SK-N-SH treated with all-trans-retinoic acid at 6 μM for 48 hours (cell line): ENCODE measurements at regions not wholly inside any gene's neighbourhood (a gene's known extent, or its start where the extent isn't known, plus 50 kb on each side); places are given as distances from the start of the nearest gene placed in this dataset.

Experiments used
- ATAC-seq: fragments of 200-7000 bp; cut with Tn5 transposase; 3 replicates; pipeline ENCODE4 v1.9.1; 2020; ENCODE audit warnings: mild to moderate bottlenecking, moderate library complexity
- ARNTL ChIP-seq: fragments of 450-650 bp; formaldehyde crosslinking; IDR thresholded peaks from 2 replicates; pipeline ENCODE4 v1.5.0; 2020; ENCODE audit warnings: low read depth, mild to moderate bottlenecking, moderate library complexity, borderline replicate concordance
- BACH2 ChIP-seq: fragments of 250-450 bp; sonication (Bioruptor Pico); IDR thresholded peaks from 2 replicates; pipeline ENCODE4 v1.9.0; 2021; ENCODE audit warnings: mild to moderate bottlenecking, borderline replicate concordance
- CSDC2 ChIP-seq: fragments of 250-450 bp; sonication (Bioruptor Pico); IDR thresholded peaks from 2 replicates; pipeline ENCODE4 v1.5.0; 2020; ENCODE audit warnings: mild to moderate bottlenecking, moderate library complexity
- CSRNP3 ChIP-seq: fragments of 250-450 bp; sonication (Bioruptor Pico); IDR thresholded peaks from 2 replicates; pipeline ENCODE4 v1.5.1; 2021; ENCODE audit warnings: mild to moderate bottlenecking, moderate library complexity
- ESRRG ChIP-seq: fragments of 250-450 bp; sonication (Bioruptor Pico); IDR thresholded peaks from 2 replicates; pipeline ENCODE4 v1.6.1; 2021; ENCODE audit warnings: mild to moderate bottlenecking
- GLIS3 ChIP-seq: fragments of 250-450 bp; sonication (Bioruptor Pico); IDR thresholded peaks from 2 replicates; pipeline ENCODE4 v1.5.0; 2020; ENCODE audit warnings: mild to moderate bottlenecking, moderate library complexity
- ISL1 ChIP-seq: fragments of 250-450 bp; sonication (Bioruptor Pico); IDR thresholded peaks from 2 replicates; pipeline ENCODE4 v2.1.2; 2022; ENCODE audit warnings: mild to moderate bottlenecking, moderate library complexity
- OSR1 ChIP-seq: fragments of 250-450 bp; sonication (Bioruptor Pico); IDR thresholded peaks from 2 replicates; pipeline ENCODE4 v1.8.0; 2022; ENCODE audit warnings: moderate library complexity, mild to moderate bottlenecking, inconsistent platforms
- PPARA ChIP-seq: fragments of 250-450 bp; sonication (Bioruptor Pico); IDR thresholded peaks from 2 replicates; pipeline ENCODE4 v1.5.0; 2020; ENCODE audit warnings: mild to moderate bottlenecking, borderline replicate concordance
- RARB ChIP-seq: fragments of 250-450 bp; sonication (Bioruptor Pico); IDR thresholded peaks from 2 replicates; pipeline ENCODE4 v1.8.0; 2021; ENCODE audit warnings: mild to moderate bottlenecking, moderate library complexity
- SNAI2 ChIP-seq: fragments of 250-450 bp; sonication (Bioruptor Pico); IDR thresholded peaks from 2 replicates; pipeline ENCODE4 v1.5.0; 2020; ENCODE audit warnings: mild to moderate bottlenecking, moderate library complexity
- TCF4 ChIP-seq: fragments of 250-450 bp; sonication (Bioruptor Pico); IDR thresholded peaks from 2 replicates; pipeline ENCODE4 v1.8.0; 2021; ENCODE audit warnings: mild to moderate bottlenecking, moderate library complexity, borderline replicate concordance
- TOX ChIP-seq: fragments of 250-450 bp; sonication (Bioruptor Pico); IDR thresholded peaks from 2 replicates; pipeline ENCODE4 v1.8.0; 2021; ENCODE audit warnings: mild to moderate bottlenecking, moderate library complexity, borderline replicate concordance
- ZC3H10 ChIP-seq: fragments of 250-450 bp; sonication (Bioruptor Pico); IDR thresholded peaks from 2 replicates; pipeline ENCODE4 v1.5.1; 2021; ENCODE audit warnings: mild to moderate bottlenecking, moderate library complexity
- ZFP3 ChIP-seq: fragments of 250-450 bp; sonication (Bioruptor Pico); IDR thresholded peaks from 2 replicates; pipeline ENCODE4 v1.5.0; 2020; ENCODE audit warnings: mild to moderate bottlenecking, moderate library complexity
- ZFP30 ChIP-seq: fragments of 450-650 bp; formaldehyde crosslinking; IDR thresholded peaks from 2 replicates; pipeline ENCODE4 v1.5.0; 2022; ENCODE audit warnings: mild to moderate bottlenecking, moderate library complexity
- ZNF565 ChIP-seq: fragments of 450-650 bp; formaldehyde crosslinking; conservative IDR thresholded peaks from 2 replicates; pipeline ENCODE4 v1.5.0; 2020; ENCODE audit warnings: low read depth, mild to moderate bottlenecking, moderate library complexity
- ZNF70 ChIP-seq: fragments of 450-650 bp; formaldehyde crosslinking; IDR thresholded peaks from 2 replicates; pipeline ENCODE4 v1.5.0; 2020; ENCODE audit warnings: mild to moderate bottlenecking, moderate library complexity
- ZNF8 ChIP-seq: fragments of 450-650 bp; formaldehyde crosslinking; IDR thresholded peaks from 2 replicates; pipeline ENCODE4 v1.5.0; 2020; ENCODE audit warnings: mild to moderate bottlenecking, moderate library complexity
- TF ChIP-seq, protein P1 (sequence below): fragments of 250-450 bp; sonication (Bioruptor Pico); IDR thresholded peaks from 2 replicates; pipeline ENCODE4 v1.5.0; 2020; ENCODE audit warnings: mild to moderate bottlenecking, moderate library complexity
- TF ChIP-seq, protein P2 (sequence below): fragments of 250-450 bp; sonication (Bioruptor Pico); IDR thresholded peaks from 2 replicates; pipeline ENCODE4 v1.8.0; 2021; ENCODE audit warnings: low read depth, mild to moderate bottlenecking, moderate library complexity, borderline replicate concordance
- TF ChIP-seq, protein P3 (sequence below): fragments of 250-450 bp; sonication (Bioruptor Pico); IDR thresholded peaks from 2 replicates; pipeline ENCODE4 v1.8.0; 2020; ENCODE audit warnings: mild to moderate bottlenecking, moderate library complexity, borderline replicate concordance

DNA sequence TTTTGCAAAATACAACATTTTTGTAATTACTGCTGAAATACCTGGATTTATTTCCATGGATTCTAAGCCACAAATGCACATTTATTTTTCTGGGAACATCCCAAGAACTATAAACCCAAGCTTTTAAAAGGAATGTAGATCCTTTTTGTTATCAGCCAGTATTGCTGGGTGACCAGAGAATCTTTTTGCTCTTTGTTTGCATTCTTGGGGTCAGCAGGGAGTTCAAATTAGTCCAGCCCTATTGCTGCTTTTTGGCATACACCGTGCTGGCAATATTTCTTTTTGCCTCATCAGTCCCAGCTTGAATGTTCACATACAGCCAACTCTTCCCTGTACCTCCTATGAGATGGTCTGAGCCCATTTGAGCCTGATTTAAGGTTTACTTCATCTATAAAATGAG lies 155.2 kb upstream of the CNR1 start (continued):
- TF ChIP-seq CSRNP3 (CRISPR knock-in tag) (no peak), RARB (no peak), ZFP30 (CRISPR knock-in tag) (no peak), ZNF70 (CRISPR knock-in tag) (no peak), ZNF565 (CRISPR knock-in tag) (no peak)
- TF ChIP-seq, protein P1, sequence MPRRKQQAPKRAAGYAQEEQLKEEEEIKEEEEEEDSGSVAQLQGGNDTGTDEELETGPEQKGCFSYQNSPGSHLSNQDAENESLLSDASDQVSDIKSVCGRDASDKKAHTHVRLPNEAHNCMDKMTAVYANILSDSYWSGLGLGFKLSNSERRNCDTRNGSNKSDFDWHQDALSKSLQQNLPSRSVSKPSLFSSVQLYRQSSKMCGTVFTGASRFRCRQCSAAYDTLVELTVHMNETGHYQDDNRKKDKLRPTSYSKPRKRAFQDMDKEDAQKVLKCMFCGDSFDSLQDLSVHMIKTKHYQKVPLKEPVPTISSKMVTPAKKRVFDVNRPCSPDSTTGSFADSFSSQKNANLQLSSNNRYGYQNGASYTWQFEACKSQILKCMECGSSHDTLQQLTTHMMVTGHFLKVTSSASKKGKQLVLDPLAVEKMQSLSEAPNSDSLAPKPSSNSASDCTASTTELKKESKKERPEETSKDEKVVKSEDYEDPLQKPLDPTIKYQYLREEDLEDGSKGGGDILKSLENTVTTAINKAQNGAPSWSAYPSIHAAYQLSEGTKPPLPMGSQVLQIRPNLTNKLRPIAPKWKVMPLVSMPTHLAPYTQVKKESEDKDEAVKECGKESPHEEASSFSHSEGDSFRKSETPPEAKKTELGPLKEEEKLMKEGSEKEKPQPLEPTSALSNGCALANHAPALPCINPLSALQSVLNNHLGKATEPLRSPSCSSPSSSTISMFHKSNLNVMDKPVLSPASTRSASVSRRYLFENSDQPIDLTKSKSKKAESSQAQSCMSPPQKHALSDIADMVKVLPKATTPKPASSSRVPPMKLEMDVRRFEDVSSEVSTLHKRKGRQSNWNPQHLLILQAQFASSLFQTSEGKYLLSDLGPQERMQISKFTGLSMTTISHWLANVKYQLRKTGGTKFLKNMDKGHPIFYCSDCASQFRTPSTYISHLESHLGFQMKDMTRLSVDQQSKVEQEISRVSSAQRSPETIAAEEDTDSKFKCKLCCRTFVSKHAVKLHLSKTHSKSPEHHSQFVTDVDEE (CRISPR knock-in tag) = no peak

- TF ChIP-seq ARNTL = no peak
- no peak for TF ChIP-seq RARB
- TF ChIP-seq ESRRG (CRISPR knock-in tag) = no peak
- no peak for TF ChIP-seq TCF4 (CRISPR knock-in tag)
- TF ChIP-seq, protein P2, sequence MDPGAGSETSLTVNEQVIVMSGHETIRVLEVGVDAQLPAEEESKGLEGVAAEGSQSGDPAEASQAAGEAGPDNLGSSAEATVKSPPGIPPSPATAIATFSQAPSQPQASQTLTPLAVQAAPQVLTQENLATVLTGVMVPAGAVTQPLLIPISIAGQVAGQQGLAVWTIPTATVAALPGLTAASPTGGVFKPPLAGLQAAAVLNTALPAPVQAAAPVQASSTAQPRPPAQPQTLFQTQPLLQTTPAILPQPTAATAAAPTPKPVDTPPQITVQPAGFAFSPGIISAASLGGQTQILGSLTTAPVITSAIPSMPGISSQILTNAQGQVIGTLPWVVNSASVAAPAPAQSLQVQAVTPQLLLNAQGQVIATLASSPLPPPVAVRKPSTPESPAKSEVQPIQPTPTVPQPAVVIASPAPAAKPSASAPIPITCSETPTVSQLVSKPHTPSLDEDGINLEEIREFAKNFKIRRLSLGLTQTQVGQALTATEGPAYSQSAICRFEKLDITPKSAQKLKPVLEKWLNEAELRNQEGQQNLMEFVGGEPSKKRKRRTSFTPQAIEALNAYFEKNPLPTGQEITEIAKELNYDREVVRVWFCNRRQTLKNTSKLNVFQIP (CRISPR knock-in tag) = no peak
- no peak for TF ChIP-seq ZC3H10
- TF ChIP-seq CSDC2 (CRISPR knock-in tag) = no peak
- ATAC-seq = no peak
Measured at GRCh38 chr6:88311561-88311960, 145.4 kb upstream of the CNR1 start.

DNA sequence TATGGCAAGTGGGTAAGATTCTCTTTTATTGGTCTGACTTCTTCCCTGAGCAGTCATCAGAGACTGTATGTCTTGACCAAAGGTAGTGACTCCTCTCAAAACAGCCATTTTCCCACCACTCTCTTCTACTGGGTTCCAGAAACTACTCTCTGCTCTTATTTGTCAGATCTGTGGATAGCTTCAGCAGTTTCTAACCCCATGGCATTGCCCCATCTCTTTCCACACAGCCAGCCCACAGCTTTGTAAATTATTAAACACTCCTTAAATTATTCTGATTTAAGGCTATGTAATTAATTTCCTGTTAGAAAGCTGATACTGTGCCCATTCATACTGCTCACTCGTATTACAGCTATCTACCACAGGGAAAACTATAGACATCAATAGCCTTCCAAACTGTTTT lies 138.4 kb upstream of the CNR1 start:
- ATAC-seq = no peak
- TF ChIP-seq CSRNP3 (CRISPR knock-in tag) (no peak), RARB (no peak), ISL1 (no peak), GLIS3 (CRISPR knock-in tag) (no peak), ZC3H10 (no peak), OSR1 (CRISPR knock-in tag) (no peak), ARNTL (no peak), ZNF70 (CRISPR knock-in tag) (no peak), SNAI2 (CRISPR knock-in tag) (no peak), ZNF565 (CRISPR knock-in tag) (no peak), ZNF8 (CRISPR knock-in tag) (no peak), BACH2 (no peak), TOX (CRISPR knock-in tag) (no peak), ZFP3 (no peak), PPARA (CRISPR knock-in tag) (no peak)
- TF ChIP-seq, protein P2 (CRISPR knock-in tag) = no peak
- TF ChIP-seq, protein P3, sequence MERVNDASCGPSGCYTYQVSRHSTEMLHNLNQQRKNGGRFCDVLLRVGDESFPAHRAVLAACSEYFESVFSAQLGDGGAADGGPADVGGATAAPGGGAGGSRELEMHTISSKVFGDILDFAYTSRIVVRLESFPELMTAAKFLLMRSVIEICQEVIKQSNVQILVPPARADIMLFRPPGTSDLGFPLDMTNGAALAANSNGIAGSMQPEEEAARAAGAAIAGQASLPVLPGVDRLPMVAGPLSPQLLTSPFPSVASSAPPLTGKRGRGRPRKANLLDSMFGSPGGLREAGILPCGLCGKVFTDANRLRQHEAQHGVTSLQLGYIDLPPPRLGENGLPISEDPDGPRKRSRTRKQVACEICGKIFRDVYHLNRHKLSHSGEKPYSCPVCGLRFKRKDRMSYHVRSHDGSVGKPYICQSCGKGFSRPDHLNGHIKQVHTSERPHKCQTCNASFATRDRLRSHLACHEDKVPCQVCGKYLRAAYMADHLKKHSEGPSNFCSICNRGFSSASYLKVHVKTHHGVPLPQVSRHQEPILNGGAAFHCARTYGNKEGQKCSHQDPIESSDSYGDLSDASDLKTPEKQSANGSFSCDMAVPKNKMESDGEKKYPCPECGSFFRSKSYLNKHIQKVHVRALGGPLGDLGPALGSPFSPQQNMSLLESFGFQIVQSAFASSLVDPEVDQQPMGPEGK (CRISPR knock-in tag) = no peak
